Gastrocnemius medialis (tissue), 4 donors: ENCODE measurements at regions not wholly inside any gene's neighbourhood (a gene's known extent, or its start where the extent isn't known, plus 50 kb on each side); places are given as distances from the start of the nearest gene placed in this dataset.

Experiments used
- ATAC-seq, 2 donors: fragments of 150-250 bp; one replicate each; pipeline ENCODE4 v1.9.1; 2016
- DNase-seq, 2 donors: peaks; one replicate each; pipeline ENCODE4 v3.0.0-alpha.2; 2019
- H3K27ac ChIP-seq, 4 donors: fragments of 200-600 bp; sonication (generic); 1 replicate in 1 of 4; 2 replicates in 3 of 4; pipeline ENCODE4 v1.5.1; 2016 to 2018; ENCODE audit warnings: mild to moderate bottlenecking in 2 of 4, moderate library complexity in 1 of 4
- H3K27me3 ChIP-seq, 3 donors: fragments of 200-600 bp; sonication (generic) in 2 of 3; 1 replicate in 1 of 3; 2 replicates in 2 of 3; pipeline versions ENCODE4 v1.5.1 to v1.6.0; 2016 to 2019; ENCODE audit warnings: mild to moderate bottlenecking in 1 of 3, moderate library complexity in 1 of 3
- H3K36me3 ChIP-seq, 2 donors: fragments of 200-600 bp; sonication (generic) in 1 of 2; one replicate each; pipeline ENCODE4 v1.5.1; 2017 to 2018
- H3K4me1 ChIP-seq, 2 donors: fragments of 200-600 bp; sonication (generic) in 1 of 2; one replicate each; pipeline ENCODE4 v1.5.1; 2016 to 2017; ENCODE audit warnings: mild to moderate bottlenecking in 2 of 2
- H3K4me3 ChIP-seq, 4 donors: fragments of 200-600 bp; sonication (generic) in 3 of 4; 1 replicate in 1 of 4; 2 replicates in 3 of 4; pipeline ENCODE4 v1.5.1; 2016 to 2019; ENCODE audit warnings: mild to moderate bottlenecking in 2 of 4
- H3K9me3 ChIP-seq, 3 donors: fragments of 200-600 bp; sonication (generic) in 2 of 3; 1 replicate in 1 of 3; 2 replicates in 2 of 3; pipeline ENCODE4 v1.5.1; 2016 to 2019
- POLR2A ChIP-seq, 2 donors: fragments of 450-650 bp; IDR thresholded peaks; one replicate each; pipeline ENCODE4 v1.6.1; 2017; ENCODE audit warnings: antibody characterized with exemption in 2 of 2, mild to moderate bottlenecking in 2 of 2, moderate library complexity in 2 of 2
- in situ Hi-C, 4 donors: fragments of 200-750 bp; cut with MboI; loops; one replicate each; pipeline versions ENCODE4 v1.15.0 to v1.8.0; 2017; ENCODE audit warnings: low sequenced_read_pairs in 4 of 4
- intact Hi-C: fragments of 100-400 bp; cut with DNase I; formaldehyde crosslinking; loops from one replicate; pipeline ENCODE4 v1.15.1; 2023; ENCODE audit warnings: low total_unique reads
- TF ChIP-seq, protein P1 (sequence below), 5 experiments: fragments of 450-650 bp in 3 of 5; fragments of 200-600 bp in 2 of 5; sonication (generic) in 2 of 5; IDR thresholded peaks in 4 of 5; conservative IDR thresholded peaks in 1 of 5; 1 replicate in 4 of 5; 2 replicates in 1 of 5; pipeline ENCODE4 v1.5.1; 2016 to 2019; ENCODE audit warnings: antibody characterized with exemption in 5 of 5, mild to moderate bottlenecking in 3 of 5, moderate library complexity in 3 of 5

GRCh38 chr7:3105856-3106255 is 62.2 kb upstream of the CARD11 start:
- H3K4me1 ChIP-seq: no peaks in the 10 kb centered on the region
- no peak overlapping the region for H3K27ac ChIP-seq
- DNase-seq (no peak), ATAC-seq (no peak)
- H3K27me3 ChIP-seq: no peaks in the 10 kb centered on the region
- in situ Hi-C loops: no loop called here
- intact Hi-C loops: no loop called here
- H3K9me3 ChIP-seq: no peaks in the 10 kb centered on the region
- no peak overlapping the region for H3K4me3 ChIP-seq
- no peaks in the 10 kb centered on the region for H3K36me3 ChIP-seq
- TF ChIP-seq, protein P1, sequence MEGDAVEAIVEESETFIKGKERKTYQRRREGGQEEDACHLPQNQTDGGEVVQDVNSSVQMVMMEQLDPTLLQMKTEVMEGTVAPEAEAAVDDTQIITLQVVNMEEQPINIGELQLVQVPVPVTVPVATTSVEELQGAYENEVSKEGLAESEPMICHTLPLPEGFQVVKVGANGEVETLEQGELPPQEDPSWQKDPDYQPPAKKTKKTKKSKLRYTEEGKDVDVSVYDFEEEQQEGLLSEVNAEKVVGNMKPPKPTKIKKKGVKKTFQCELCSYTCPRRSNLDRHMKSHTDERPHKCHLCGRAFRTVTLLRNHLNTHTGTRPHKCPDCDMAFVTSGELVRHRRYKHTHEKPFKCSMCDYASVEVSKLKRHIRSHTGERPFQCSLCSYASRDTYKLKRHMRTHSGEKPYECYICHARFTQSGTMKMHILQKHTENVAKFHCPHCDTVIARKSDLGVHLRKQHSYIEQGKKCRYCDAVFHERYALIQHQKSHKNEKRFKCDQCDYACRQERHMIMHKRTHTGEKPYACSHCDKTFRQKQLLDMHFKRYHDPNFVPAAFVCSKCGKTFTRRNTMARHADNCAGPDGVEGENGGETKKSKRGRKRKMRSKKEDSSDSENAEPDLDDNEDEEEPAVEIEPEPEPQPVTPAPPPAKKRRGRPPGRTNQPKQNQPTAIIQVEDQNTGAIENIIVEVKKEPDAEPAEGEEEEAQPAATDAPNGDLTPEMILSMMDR (IDR thresholded peaks at IDR 0.05 in 4 of 5, conservative IDR thresholded peaks at IDR 0.05 in 1 of 5): no peak
- no peak for TF ChIP-seq POLR2A (IDR thresholded peaks at IDR 0.05)

GRCh38 chr7:3106361-3106826 is 62.7 kb upstream of the CARD11 start:
- no peak for TF ChIP-seq POLR2A (IDR thresholded peaks at IDR 0.05)
- TF ChIP-seq, protein P1 (IDR thresholded peaks at IDR 0.05 in 4 of 5, conservative IDR thresholded peaks at IDR 0.05 in 1 of 5): no peak
- intact Hi-C loops (no loop called here), in situ Hi-C loops (no loop called here)
- H3K27me3 ChIP-seq: no peaks in the 10 kb centered on the region
- H3K9me3 ChIP-seq: no peaks in the 10 kb centered on the region
- no peaks in the 10 kb centered on the region for H3K36me3 ChIP-seq
- H3K4me3 ChIP-seq: no peak overlapping the region
- ATAC-seq: no peak
- H3K27ac ChIP-seq: no peak overlapping the region
- no peak for DNase-seq
- H3K4me1 ChIP-seq: no peaks in the 10 kb centered on the region

GRCh38 chr7:3107228-3107763 is 63.6 kb upstream of the CARD11 start:
- intact Hi-C loops: no loop called here
- Histone ChIP-seq H3K27ac (no peak overlapping the region), H3K9me3 (no peaks in the 10 kb centered on the region), H3K27me3 (no peaks in the 10 kb centered on the region), H3K4me3 (no peak overlapping the region), H3K4me1 (no peaks in the 10 kb centered on the region), H3K36me3 (no peaks in the 10 kb centered on the region)
- no peak for DNase-seq
- TF ChIP-seq, protein P1 (IDR thresholded peaks at IDR 0.05 in 4 of 5, conservative IDR thresholded peaks at IDR 0.05 in 1 of 5): no peak
- no peak for TF ChIP-seq POLR2A (IDR thresholded peaks at IDR 0.05)
- ATAC-seq: no peak
- in situ Hi-C loops: no loop called here

DNA sequence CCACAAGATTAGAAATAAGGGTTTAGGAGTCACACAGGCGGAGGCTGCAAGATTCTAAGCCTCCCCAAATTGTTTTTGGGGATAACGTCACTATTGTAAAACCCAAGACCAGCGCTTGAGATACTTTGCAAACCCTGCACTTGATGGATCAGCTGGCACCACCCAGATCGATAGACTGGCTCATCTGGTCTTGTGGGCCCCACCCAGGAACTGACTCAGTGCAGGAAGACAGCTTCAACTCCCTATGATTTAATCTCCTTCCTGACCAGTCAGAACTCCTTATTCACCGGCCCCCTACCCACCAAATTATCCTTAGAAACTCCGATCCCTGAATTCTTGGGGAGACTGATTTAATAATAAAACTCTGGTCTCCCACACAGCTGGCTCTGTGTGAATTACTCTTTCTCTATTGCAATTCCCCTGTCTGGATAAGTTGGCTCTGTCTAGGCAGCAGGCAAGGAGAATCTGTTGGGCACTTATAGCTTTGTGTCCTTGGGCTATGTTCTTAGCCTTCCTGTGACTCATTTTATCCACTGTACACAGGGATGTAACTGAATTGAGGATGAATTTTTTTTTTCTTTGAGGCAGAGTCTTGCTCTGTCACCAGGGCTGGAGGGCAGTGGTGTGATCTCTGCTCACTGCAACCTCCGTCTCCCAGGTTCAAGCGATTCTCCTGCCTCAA is 64.4 kb upstream of the CARD11 start:
- in situ Hi-C loops: no loop called here
- DNase-seq (no peak), ATAC-seq (no peak)
- no peaks in the 10 kb centered on the region for H3K9me3 ChIP-seq
- intact Hi-C loops: no loop called here
- no peak overlapping the region for H3K27ac ChIP-seq
- H3K36me3 ChIP-seq: no peaks in the 10 kb centered on the region
- H3K4me3 ChIP-seq: no peak overlapping the region
- TF ChIP-seq POLR2A (IDR thresholded peaks at IDR 0.05): no peak
- TF ChIP-seq, protein P1 (IDR thresholded peaks at IDR 0.05 in 4 of 5, conservative IDR thresholded peaks at IDR 0.05 in 1 of 5): no peak
- no peaks in the 10 kb centered on the region for H3K27me3 ChIP-seq
- no peaks in the 10 kb centered on the region for H3K4me1 ChIP-seq
